LNCAP (cell line): ENCODE measurements at regions not wholly inside any gene's neighbourhood (a gene's known extent, or its start where the extent isn't known, plus 50 kb on each side); places are given as distances from the start of the nearest gene placed in this dataset.
A peak's percentile ranks its signal among the peaks of the same experiment; 100 is the strongest.

Source experiments
- CTCF ChIP-seq: fragments of 450-650 bp; IDR thresholded peaks from 2 replicates; pipeline ENCODE4 v1.5.1; 2017; ENCODE audit warnings: mild to moderate bottlenecking

GRCh38 chr21:28791595-28792282 lies 200.9 kb downstream of the LTN1 start:
- TF ChIP-seq CTCF = no peak

GRCh38 chr21:28790335-28790734 lies 202.3 kb downstream of the LTN1 start:
- TF ChIP-seq CTCF = no peak

- no peak for TF ChIP-seq CTCF
Observed at GRCh38 chr21:28789523-28789922, 203.2 kb downstream of the LTN1 start.

- TF ChIP-seq CTCF = no peak
Observed at GRCh38 chr21:28788030-28788429, 204.6 kb downstream of the LTN1 start.

- TF ChIP-seq CTCF = no peak
Observed at GRCh38 chr21:28783641-28784185, 209.0 kb downstream of the LTN1 start.

GRCh38 chr21:28781602-28782276 lies 210.9 kb downstream of the LTN1 start:
- TF ChIP-seq CTCF = peak; percentile 57

GRCh38 chr21:28779914-28780313 lies 212.8 kb downstream of the LTN1 start:
- no peak for TF ChIP-seq CTCF
